HAP-1 (cell line): ENCODE measurements at regions not wholly inside any gene's neighbourhood (a gene's known extent, or its start where the extent isn't known, plus 50 kb on each side); places are given as distances from the start of the nearest gene placed in this dataset.

Source experiments
- DNase-seq, 2 experiments: peaks; one replicate each; pipeline ENCODE4 v3.0.0-alpha.2; 2016 to 2020; ENCODE audit warnings: low spot score in 2 of 2
- H3K27me3 ChIP-seq: fragments of 250-450 bp; sonication (Bioruptor Pico); 2 replicates; pipeline ENCODE4 v1.5.1; 2020; ENCODE audit warnings: low read depth, mild to moderate bottlenecking, moderate library complexity
- H3K36me3 ChIP-seq: fragments of 250-450 bp; sonication (Bioruptor Pico); replicated peaks from 2 replicates; pipeline ENCODE4 v1.5.1; 2020; ENCODE audit warnings: mild to moderate bottlenecking
- H3K4me1 ChIP-seq: fragments of 250-450 bp; sonication (Bioruptor Pico); 2 replicates; pipeline ENCODE4 v1.5.1; 2020; ENCODE audit warnings: mild to moderate bottlenecking
- H3K4me3 ChIP-seq: fragments of 250-450 bp; sonication (Bioruptor Pico); 2 replicates; pipeline ENCODE4 v1.5.1; 2020; ENCODE audit warnings: mild to moderate bottlenecking, moderate library complexity
- H3K9me3 ChIP-seq: fragments of 250-450 bp; sonication (Bioruptor Pico); 2 replicates; pipeline ENCODE4 v1.5.1; 2020; ENCODE audit warnings: mild to moderate bottlenecking, moderate library complexity
- in situ Hi-C: fragments of 300-500 bp; cut with MboI; formaldehyde crosslinking; loops from 3 replicates; pipeline ENCODE4 v1.14.3; 2020; ENCODE audit warnings: low sequenced_read_pairs, inconsistent platforms, mixed read lengths

DNA sequence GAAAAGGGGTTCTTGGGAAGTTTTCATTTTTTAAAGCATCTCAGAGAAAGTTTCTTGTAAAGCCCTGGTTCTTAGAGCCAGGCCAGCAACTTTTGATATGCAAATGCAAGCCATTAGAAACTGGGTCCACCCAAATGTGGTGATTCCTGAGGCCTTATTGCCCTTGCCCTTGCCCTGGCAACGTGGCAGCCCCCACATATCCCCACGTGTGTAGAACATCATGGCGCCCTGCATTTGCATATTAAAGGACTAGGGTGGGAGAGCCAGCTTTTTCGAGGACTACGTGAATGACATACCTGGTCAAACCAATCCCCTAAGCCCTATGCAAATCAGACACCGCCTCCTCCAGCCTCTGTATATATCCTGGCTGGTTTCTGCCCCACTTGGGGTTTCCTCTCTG, 314.9 kb upstream of the NECTIN3 start:
- in situ Hi-C loops, result no loop called here
- Histone ChIP-seq H3K4me3 (no peak overlapping the region), H3K4me1 (no peaks in the 10 kb centered on the region), H3K9me3 (no peaks in the 10 kb centered on the region), H3K36me3 (no peaks in the 10 kb centered on the region), H3K27me3 (no peaks in the 10 kb centered on the region)
- DNase-seq, result no peak

DNA sequence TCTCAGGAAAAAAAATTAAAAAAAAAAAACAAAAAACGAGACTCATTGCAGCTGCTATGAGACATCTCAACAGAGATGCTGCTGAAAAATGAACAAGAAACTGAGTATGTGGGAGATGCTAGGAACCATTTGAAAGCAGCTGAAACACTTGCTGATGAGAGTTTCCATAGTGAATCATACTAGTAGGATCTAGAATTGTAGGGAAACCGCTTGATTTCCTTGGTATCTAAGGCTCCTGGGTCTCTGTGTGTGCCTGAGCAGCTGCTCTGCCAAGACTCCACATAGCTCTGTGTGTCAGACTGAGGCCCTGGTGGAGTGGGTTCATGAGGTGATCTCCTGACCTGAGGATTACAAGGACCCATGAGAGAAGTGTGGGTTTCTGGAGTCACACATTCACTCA, 313.4 kb upstream of the NECTIN3 start:
- Histone ChIP-seq H3K4me1 (no peaks in the 10 kb centered on the region), H3K27me3 (no peaks in the 10 kb centered on the region), H3K9me3 (no peaks in the 10 kb centered on the region), H3K4me3 (no peak overlapping the region), H3K36me3 (no peaks in the 10 kb centered on the region)
- in situ Hi-C loops, result no loop called here
- no peak for DNase-seq

DNA sequence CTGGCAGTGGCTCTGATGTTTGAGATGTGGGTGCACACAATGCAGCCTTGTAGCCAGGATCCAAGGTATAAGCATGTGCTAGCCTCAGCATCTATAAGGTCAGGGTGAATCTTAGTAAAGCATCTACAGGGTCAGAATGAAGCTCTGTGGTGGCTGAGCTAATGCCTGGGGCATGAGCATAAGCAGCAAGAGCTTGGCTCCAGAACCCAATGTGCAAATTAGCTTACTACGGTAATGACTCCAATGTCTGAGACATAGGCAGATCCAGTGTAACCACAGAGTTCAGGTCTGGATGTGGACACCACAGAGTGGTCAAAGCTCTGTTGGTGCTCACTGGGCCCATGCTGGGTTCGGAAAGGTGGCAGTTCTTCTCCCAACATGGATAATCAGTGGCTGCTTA, 304.5 kb upstream of the NECTIN3 start:
- Histone ChIP-seq H3K36me3 (no peaks in the 10 kb centered on the region), H3K4me1 (no peaks in the 10 kb centered on the region), H3K27me3 (no peaks in the 10 kb centered on the region), H3K9me3 (no peaks in the 10 kb centered on the region), H3K4me3 (no peak overlapping the region)
- in situ Hi-C loops, result no loop called here
- DNase-seq, result no peak

DNA sequence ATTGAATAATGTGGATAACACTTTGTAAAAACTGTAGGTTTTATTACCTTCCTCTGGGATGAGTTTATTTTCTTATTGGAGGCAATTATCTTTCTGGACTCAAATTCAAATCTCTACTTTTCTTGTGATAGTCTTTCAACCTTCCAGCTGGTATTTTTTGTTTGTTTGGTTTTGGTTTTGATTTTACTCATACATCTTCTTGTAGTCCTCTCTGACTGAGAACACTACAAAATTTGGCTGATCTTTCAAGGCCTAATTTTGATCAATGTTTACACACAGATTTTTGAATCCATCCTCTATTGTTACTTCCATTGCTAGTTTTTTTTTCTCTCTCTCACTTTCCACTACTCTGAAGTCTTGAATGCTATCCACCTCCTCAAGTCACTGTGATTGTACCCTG, 303.8 kb upstream of the NECTIN3 start:
- Histone ChIP-seq H3K36me3 (no peaks in the 10 kb centered on the region), H3K9me3 (no peaks in the 10 kb centered on the region), H3K27me3 (no peaks in the 10 kb centered on the region), H3K4me3 (no peak overlapping the region), H3K4me1 (no peaks in the 10 kb centered on the region)
- in situ Hi-C loops, result no loop called here
- no peak for DNase-seq

DNA sequence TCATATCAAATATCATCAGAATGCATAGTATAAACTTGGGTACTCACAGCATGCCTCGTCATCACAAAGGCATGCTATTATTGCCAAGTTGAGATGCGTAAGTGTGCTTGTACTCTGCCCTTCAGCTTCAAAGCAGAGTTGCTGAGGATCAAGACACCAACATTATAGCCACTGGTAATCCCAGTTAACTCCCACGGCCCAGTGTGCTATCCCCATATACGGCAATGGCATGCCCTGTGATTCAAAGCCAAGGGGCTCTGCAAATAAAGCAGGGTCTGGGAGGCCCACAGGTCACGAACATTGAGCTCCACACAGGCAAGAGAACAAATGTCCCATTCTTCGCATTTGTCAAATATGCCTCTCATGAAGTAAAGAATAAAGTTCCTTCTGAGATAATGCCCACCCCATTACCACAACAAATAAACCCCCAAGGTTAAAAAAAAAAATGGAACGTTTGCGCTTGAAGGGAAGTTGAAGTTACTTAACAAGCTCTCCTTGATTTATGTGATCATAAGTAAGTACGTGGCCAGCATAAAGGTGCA, 298.1 kb upstream of the NECTIN3 start:
- H3K27me3 ChIP-seq, result no peaks in the 10 kb centered on the region
- in situ Hi-C loops, result no loop called here
- H3K9me3 ChIP-seq, result no peaks in the 10 kb centered on the region
- no peaks in the 10 kb centered on the region for H3K4me1 ChIP-seq
- no peaks in the 10 kb centered on the region for H3K36me3 ChIP-seq
- no peak for DNase-seq
- no peak overlapping the region for H3K4me3 ChIP-seq

DNA sequence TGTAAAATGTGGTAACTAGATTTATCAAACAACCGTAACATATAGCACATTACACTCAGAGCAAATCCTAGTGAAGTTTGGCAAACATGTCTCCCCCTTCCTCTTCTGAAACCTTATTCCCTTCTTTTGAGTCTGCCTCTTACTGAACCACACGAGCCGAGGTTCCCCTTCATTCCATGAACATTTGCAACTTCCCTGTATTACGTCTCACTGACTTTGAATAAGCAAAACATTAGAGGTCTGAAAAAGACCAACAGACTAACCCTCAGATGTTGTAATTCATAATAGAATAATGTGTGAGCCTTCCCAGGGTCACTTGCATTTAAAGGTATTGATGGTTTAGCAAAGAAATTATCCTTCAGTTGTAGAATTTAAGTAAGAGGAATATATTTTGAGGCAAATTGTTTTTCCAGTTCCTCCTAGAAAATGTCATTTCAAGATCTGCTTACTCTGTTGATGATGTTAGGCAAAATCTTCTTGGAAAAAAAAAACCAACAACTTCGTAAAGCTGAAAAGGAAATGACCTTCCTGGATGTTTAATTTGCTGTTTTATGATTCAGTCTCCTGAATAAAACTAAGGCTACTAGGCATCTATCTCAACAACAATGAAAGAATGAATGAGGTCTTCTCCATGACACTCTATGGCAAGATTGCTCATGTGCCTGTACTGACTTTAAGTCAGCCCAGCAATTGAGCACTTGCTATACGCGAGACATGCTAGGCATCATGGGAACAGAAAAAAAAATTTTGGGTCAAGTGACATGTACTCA, 296.9 kb upstream of the NECTIN3 start:
- no peaks in the 10 kb centered on the region for H3K4me1 ChIP-seq
- in situ Hi-C loops, result no loop called here
- H3K4me3 ChIP-seq, result no peak overlapping the region
- no peaks in the 10 kb centered on the region for H3K36me3 ChIP-seq
- no peaks in the 10 kb centered on the region for H3K27me3 ChIP-seq
- no peak for DNase-seq
- H3K9me3 ChIP-seq, result no peaks in the 10 kb centered on the region

DNA sequence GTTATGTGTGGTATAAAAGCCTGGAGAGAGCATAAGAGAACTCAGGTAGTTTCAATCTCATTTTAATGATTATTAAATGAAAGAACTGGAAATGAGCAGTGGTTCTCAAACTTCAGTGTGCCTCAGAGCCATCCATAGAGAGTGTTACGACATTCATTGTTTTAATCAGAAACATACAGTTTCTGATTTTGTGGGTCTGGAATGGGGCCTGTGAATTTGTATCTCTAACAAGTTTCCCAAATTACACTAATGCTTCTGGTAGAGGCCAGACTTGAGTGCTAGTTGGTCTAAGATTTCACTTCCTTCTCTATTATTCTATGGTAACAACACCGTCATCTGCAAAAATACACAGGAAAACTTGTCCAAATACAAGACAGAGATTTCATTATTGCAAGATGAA, 292.0 kb upstream of the NECTIN3 start:
- no peaks in the 10 kb centered on the region; the same call in 1 of the 2 replicates for H3K9me3 ChIP-seq
- DNase-seq, result no peak
- H3K4me3 ChIP-seq, result no peak overlapping the region
- H3K36me3 ChIP-seq, result no peaks in the 10 kb centered on the region
- no peaks in the 10 kb centered on the region for H3K4me1 ChIP-seq
- no peaks in the 10 kb centered on the region for H3K27me3 ChIP-seq
- in situ Hi-C loops, result no loop called here

DNA sequence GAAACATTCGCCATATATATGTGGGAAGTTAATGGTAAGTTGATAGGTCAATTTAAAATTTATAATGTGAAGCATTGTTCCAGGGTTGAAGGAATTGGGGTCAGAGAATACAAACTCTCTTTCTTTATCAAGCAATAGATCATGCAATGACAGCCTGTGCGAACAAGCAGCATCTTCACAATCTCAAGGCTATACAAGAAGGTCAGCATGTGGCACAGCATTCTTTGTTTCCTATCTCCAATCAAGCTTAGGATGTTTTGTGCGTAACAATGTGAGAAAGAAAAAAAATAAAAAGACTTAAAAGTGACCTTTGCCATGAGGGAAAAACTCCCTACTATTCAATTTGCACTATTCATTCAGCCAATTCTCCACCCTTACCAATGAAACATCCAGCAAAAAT, 288.1 kb upstream of the NECTIN3 start:
- H3K4me1 ChIP-seq, result no peaks in the 10 kb centered on the region
- DNase-seq, result no peak
- no peaks in the 10 kb centered on the region; the same call in 1 of the 2 replicates for H3K9me3 ChIP-seq
- no peaks in the 10 kb centered on the region for H3K36me3 ChIP-seq
- no peaks in the 10 kb centered on the region for H3K27me3 ChIP-seq
- H3K4me3 ChIP-seq, result no peak overlapping the region
- in situ Hi-C loops, result no loop called here

DNA sequence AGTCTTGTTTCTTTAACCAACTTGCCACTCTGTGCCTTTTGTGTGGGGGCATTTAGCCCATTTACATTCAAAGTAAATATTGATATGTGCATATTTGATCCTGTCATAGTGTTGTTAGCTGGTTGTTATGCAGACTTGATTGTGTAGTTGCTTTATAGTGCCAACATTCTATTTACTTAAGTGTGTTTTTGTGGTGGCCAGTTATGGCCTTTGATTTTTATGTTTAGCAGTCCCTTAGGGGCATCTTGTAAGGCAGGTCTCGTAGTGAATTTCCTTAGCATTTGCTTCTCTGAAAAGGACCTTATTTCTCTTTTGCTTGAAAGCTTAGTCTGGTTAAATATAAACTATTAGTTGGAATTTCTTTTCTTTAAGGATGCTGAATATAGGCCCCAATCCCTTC, 282.8 kb upstream of the NECTIN3 start:
- Histone ChIP-seq H3K4me3 (no peak overlapping the region), H3K4me1 (no peaks in the 10 kb centered on the region), H3K27me3 (no peaks in the 10 kb centered on the region; the same call in 1 of the 2 replicates), H3K9me3 (no peaks in the 10 kb centered on the region; the same call in 1 of the 2 replicates), H3K36me3 (no peaks in the 10 kb centered on the region)
- in situ Hi-C loops, result no loop called here
- no peak for DNase-seq

DNA sequence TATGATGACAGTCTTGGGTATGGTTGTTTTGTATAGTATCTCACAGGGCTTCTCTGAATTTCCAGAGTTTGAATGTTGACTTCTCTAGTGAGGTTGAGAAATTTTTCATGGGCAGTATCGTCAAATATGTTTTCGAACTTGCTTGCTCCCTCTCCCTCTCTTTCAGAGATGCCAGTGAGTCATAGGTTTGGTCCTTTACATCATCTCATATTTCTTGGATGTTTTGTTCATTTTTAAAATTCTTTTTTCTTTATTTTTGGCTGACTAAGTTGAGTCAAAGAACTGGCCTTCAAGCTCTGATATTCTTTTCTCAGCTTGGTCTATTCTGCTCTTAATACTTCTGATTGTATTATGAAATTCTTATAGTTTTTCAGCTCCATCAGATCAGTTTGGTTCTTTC, 282.3 kb upstream of the NECTIN3 start:
- in situ Hi-C loops, result no loop called here

DNA sequence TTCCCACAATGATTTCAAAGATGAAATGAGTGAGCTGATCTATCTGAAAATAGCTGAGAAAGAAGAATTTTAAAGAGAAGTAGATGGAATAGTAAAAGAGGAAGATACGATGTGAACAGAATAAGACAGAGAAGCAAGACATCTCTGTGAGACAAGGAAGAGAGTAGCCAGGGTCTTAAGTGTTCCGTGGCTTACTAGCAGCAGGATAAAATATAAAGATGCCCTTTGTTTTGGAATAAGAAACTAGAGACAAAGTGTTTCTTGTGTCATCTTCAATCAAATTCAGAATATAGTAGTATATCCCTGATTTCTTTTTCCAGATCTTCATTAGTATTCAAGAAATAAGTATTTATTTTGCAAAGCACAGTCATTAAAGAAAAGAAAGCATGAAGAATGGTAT, 281.0 kb upstream of the NECTIN3 start:
- in situ Hi-C loops, result no loop called here
- H3K9me3 ChIP-seq, result no peaks in the 10 kb centered on the region; the same call in 1 of the 2 replicates
- H3K4me1 ChIP-seq, result no peaks in the 10 kb centered on the region
- H3K27me3 ChIP-seq, result no peaks in the 10 kb centered on the region; the same call in 1 of the 2 replicates
- no peak overlapping the region for H3K4me3 ChIP-seq
- no peak for DNase-seq
- H3K36me3 ChIP-seq, result no peaks in the 10 kb centered on the region

More for the DNA sequence above, 282.3 kb upstream of the NECTIN3 start:
- DNase-seq, result no peak
- H3K4me3 ChIP-seq, result no peak overlapping the region
- H3K36me3 ChIP-seq, result no peaks in the 10 kb centered on the region
- no peaks in the 10 kb centered on the region; the same call in 1 of the 2 replicates for H3K9me3 ChIP-seq
- H3K27me3 ChIP-seq, result no peaks in the 10 kb centered on the region; the same call in 1 of the 2 replicates
- no peaks in the 10 kb centered on the region for H3K4me1 ChIP-seq

DNA sequence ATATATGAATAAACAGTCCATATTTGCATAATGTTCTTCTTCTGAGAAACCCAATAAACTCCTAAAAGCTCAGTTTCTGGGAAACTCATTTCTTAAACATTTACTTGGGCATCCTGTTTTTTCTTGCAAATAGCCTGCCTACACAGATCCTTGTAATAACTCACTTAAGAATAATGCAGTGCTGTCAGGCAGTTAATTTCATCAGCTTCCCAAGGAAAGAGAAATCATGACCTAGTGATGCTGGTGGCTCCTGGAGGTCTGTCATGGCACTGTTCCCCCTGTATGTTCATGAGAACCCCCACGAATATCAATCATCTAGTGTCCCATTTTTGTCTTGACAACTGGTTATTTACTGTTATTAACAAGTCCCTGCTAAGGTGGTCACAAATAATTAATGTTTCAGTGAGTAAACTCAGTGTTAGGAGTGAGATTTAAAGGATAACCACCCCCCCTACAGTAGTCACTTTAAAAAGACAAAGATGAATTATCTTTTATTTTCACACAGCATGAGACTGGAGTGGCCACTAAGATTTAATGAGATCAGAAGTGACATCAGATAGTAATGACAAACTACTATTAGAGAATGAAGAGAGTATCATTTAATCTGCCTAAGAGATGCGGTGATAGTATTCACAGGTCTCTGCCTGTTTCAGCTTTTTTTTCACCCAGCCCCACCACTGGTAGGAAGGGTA, 279.5 kb upstream of the NECTIN3 start:
- Histone ChIP-seq H3K36me3 (no peaks in the 10 kb centered on the region), H3K4me3 (no peak overlapping the region), H3K4me1 (no peaks in the 10 kb centered on the region), H3K9me3 (no peaks in the 10 kb centered on the region), H3K27me3 (no peaks in the 10 kb centered on the region; the same call in 1 of the 2 replicates)
- in situ Hi-C loops, result no loop called here
- DNase-seq, result no peak

DNA sequence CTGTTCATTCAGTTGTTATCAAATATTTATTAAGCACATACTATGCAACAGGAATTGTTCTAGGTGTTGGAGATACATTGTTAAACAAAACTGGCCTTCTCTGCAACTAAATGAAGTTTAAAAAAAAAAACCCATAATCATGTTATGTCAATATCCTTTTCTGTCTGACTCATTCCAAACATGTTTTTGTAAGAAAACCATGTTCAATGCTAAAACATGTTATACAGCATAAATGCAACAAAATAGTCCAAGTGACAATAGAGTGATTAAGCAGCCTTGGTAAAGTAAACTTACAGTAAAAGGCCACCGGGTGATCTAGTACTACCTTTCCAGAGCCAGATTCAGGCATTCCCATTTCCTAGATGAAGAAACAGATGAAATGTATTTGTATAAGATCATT, 278.0 kb upstream of the NECTIN3 start:
- no peak overlapping the region for H3K4me3 ChIP-seq
- H3K4me1 ChIP-seq, result no peaks in the 10 kb centered on the region; the same call in 1 of the 2 replicates
- H3K36me3 ChIP-seq, result no peaks in the 10 kb centered on the region
- DNase-seq, result no peak
- in situ Hi-C loops, result no loop called here
- no peaks in the 10 kb centered on the region for H3K9me3 ChIP-seq
- no peaks in the 10 kb centered on the region; the same call in 1 of the 2 replicates for H3K27me3 ChIP-seq

DNA sequence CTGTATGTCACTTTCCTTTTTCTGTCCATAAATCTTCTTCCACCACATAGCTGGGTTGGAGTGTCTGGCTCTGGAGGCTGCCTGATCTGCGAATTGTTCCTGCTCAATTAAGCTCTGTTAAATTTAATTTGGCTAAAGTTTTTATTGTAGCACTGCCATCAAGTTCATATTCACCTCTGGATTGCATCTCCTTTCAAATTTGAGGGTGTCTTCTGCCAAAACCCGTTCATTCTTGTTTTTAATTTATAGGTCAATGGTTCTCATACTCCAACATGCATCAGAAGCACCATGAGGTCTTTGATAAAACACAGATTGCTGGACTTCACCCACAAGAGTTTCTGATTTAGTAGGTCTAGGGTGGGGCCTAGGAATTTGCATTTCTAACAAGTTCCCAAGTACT, 276.5 kb upstream of the NECTIN3 start:
- Histone ChIP-seq H3K9me3 (no peaks in the 10 kb centered on the region), H3K4me3 (no peak overlapping the region), H3K4me1 (no peaks in the 10 kb centered on the region; the same call in 1 of the 2 replicates), H3K36me3 (no peaks in the 10 kb centered on the region), H3K27me3 (no peaks in the 10 kb centered on the region; the same call in 1 of the 2 replicates)
- in situ Hi-C loops, result no loop called here
- DNase-seq, result no peak
